ENCODE measurements at regions not wholly inside any gene's neighbourhood (a gene's known extent, or its start where the extent isn't known, plus 50 kb on each side); places are given as distances from the start of the nearest gene placed in this dataset.

DNA sequence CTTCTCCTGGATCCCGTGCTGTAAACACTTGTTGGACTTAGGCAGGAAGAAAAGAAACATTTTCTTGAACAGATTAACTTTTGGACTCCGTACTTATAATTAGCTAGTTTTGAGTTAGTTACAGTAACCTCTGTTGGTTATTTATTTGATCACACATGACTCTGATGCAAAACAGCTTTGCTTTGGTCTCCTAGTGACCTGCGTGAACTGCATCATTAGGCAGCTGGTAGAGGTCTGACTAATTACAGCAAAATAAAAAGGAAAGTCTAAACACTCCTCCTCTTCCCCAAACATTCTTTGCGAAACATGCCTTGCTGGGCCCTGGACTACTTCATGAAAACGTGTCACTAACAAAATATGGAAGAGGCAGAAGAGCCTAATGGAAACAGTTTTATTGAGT is 61.1 kb upstream of the ZFP64 start:
- H3K9me3 ChIP-seq (ENCODE audit: control insufficient read depth, low read length): no peaks in the 10 kb centered on the region
- H3K4me1 ChIP-seq (ENCODE audit: control insufficient read depth, insufficient read depth, low read length, poor library complexity, severe bottlenecking): no peaks in the 10 kb centered on the region
- DNase-seq: no peak
- H3K36me3 ChIP-seq (ENCODE audit: control insufficient read depth, insufficient read depth, low read length): no peaks in the 10 kb centered on the region
- H3K27ac ChIP-seq (ENCODE audit: insufficient read depth, low read length, poor library complexity, severe bottlenecking): no peak overlapping the region
- H3K27me3 ChIP-seq (replicated peaks; ENCODE audit: control insufficient read depth, insufficient read depth, low read length, poor library complexity, severe bottlenecking): no peaks in the 10 kb centered on the region
- H3K4me3 ChIP-seq (ENCODE audit: insufficient read depth, low read depth, low read length, poor library complexity, severe bottlenecking): no peak overlapping the region

GRCh38 chr20:52251827-52252226 is 60.2 kb upstream of the ZFP64 start:
- H3K27me3 ChIP-seq (replicated peaks; ENCODE audit: control insufficient read depth, insufficient read depth, low read length, poor library complexity, severe bottlenecking): no peaks in the 10 kb centered on the region
- H3K4me1 ChIP-seq (ENCODE audit: control insufficient read depth, insufficient read depth, low read length, poor library complexity, severe bottlenecking): no peaks in the 10 kb centered on the region
- H3K36me3 ChIP-seq (ENCODE audit: control insufficient read depth, insufficient read depth, low read length): no peaks in the 10 kb centered on the region
- H3K27ac ChIP-seq (ENCODE audit: insufficient read depth, low read length, poor library complexity, severe bottlenecking): no peak overlapping the region
- no peaks in the 10 kb centered on the region for H3K9me3 ChIP-seq (ENCODE audit: control insufficient read depth, low read length)
- no peak overlapping the region for H3K4me3 ChIP-seq (ENCODE audit: insufficient read depth, low read depth, low read length, poor library complexity, severe bottlenecking)
- no peak for DNase-seq

DNA sequence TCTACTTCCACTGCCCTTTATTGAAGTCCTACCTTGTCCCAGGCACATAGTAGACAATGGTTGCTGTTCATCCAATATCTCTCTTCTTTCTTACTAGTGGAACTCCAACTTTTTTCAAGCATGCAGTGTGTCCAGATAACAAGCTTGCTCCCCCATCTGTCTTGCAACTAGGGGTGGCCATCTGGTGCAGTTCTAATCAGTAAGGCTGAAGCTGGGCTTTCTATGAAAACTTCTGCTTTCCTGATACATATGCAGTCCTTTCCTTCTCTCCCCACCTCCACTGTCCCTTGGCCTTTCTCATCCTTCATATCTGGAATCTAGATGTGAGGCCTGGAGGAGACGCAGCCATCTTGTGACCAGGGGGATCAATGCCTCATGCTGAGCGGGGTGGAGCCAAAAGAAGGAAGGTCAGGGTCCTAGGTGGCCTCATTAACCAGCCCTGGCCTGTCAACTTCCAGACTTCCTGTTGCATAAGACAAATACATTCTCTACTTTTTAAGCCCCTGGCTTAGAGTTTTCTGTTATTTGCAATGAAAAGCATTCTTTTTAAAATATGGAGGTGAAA is 59.6 kb upstream of the ZFP64 start:
- Histone ChIP-seq H3K36me3 (ENCODE audit: control insufficient read depth, insufficient read depth, low read length) (no peaks in the 10 kb centered on the region), H3K27me3 (replicated peaks; ENCODE audit: control insufficient read depth, insufficient read depth, low read length, poor library complexity, severe bottlenecking) (no peaks in the 10 kb centered on the region), H3K27ac (ENCODE audit: insufficient read depth, low read length, poor library complexity, severe bottlenecking) (no peak overlapping the region), H3K4me3 (ENCODE audit: insufficient read depth, low read depth, low read length, poor library complexity, severe bottlenecking) (no peak overlapping the region), H3K9me3 (ENCODE audit: control insufficient read depth, low read length) (no peaks in the 10 kb centered on the region), H3K4me1 (ENCODE audit: control insufficient read depth, insufficient read depth, low read length, poor library complexity, severe bottlenecking) (no peaks in the 10 kb centered on the region)
- DNase-seq: no peak

- no peak for DNase-seq
- Histone ChIP-seq H3K27me3 (replicated peaks; ENCODE audit: control insufficient read depth, insufficient read depth, low read length, poor library complexity, severe bottlenecking) (no peaks in the 10 kb centered on the region), H3K27ac (ENCODE audit: insufficient read depth, low read length, poor library complexity, severe bottlenecking) (no peak overlapping the region), H3K4me1 (ENCODE audit: control insufficient read depth, insufficient read depth, low read length, poor library complexity, severe bottlenecking) (no peaks in the 10 kb centered on the region), H3K36me3 (ENCODE audit: control insufficient read depth, insufficient read depth, low read length) (no peaks in the 10 kb centered on the region), H3K4me3 (ENCODE audit: insufficient read depth, low read depth, low read length, poor library complexity, severe bottlenecking) (no peak overlapping the region), H3K9me3 (ENCODE audit: control insufficient read depth, low read length) (no peaks in the 10 kb centered on the region)
These were observed 56.0 kb upstream of the ZFP64 start for GRCh38 chr20:52247548-52247947.

GRCh38 chr20:52246366-52246765 is 54.8 kb upstream of the ZFP64 start:
- H3K4me1 ChIP-seq (ENCODE audit: control insufficient read depth, insufficient read depth, low read length, poor library complexity, severe bottlenecking): no peaks in the 10 kb centered on the region
- no peak for DNase-seq
- no peaks in the 10 kb centered on the region for H3K9me3 ChIP-seq (ENCODE audit: control insufficient read depth, low read length)
- H3K36me3 ChIP-seq (ENCODE audit: control insufficient read depth, insufficient read depth, low read length): no peaks in the 10 kb centered on the region
- no peaks in the 10 kb centered on the region for H3K27me3 ChIP-seq (replicated peaks; ENCODE audit: control insufficient read depth, insufficient read depth, low read length, poor library complexity, severe bottlenecking)
- no peak overlapping the region for H3K27ac ChIP-seq (ENCODE audit: insufficient read depth, low read length, poor library complexity, severe bottlenecking)
- H3K4me3 ChIP-seq (ENCODE audit: insufficient read depth, low read depth, low read length, poor library complexity, severe bottlenecking): no peak overlapping the region

GRCh38 chr20:52244702-52245101 is 53.1 kb upstream of the ZFP64 start:
- no peaks in the 10 kb centered on the region for H3K9me3 ChIP-seq (ENCODE audit: control insufficient read depth, low read length)
- no peaks in the 10 kb centered on the region for H3K27me3 ChIP-seq (replicated peaks; ENCODE audit: control insufficient read depth, insufficient read depth, low read length, poor library complexity, severe bottlenecking)
- no peak overlapping the region for H3K4me3 ChIP-seq (ENCODE audit: insufficient read depth, low read depth, low read length, poor library complexity, severe bottlenecking)
- no peaks in the 10 kb centered on the region for H3K4me1 ChIP-seq (ENCODE audit: control insufficient read depth, insufficient read depth, low read length, poor library complexity, severe bottlenecking)
- DNase-seq: no peak
- H3K36me3 ChIP-seq (ENCODE audit: control insufficient read depth, insufficient read depth, low read length): no peaks in the 10 kb centered on the region
- no peak overlapping the region for H3K27ac ChIP-seq (ENCODE audit: insufficient read depth, low read length, poor library complexity, severe bottlenecking)

- Histone ChIP-seq H3K27me3 (replicated peaks; ENCODE audit: control insufficient read depth, insufficient read depth, low read length, poor library complexity, severe bottlenecking) (no peaks in the 10 kb centered on the region), H3K4me1 (ENCODE audit: control insufficient read depth, insufficient read depth, low read length, poor library complexity, severe bottlenecking) (no peaks in the 10 kb centered on the region), H3K27ac (ENCODE audit: insufficient read depth, low read length, poor library complexity, severe bottlenecking) (no peak overlapping the region), H3K9me3 (ENCODE audit: control insufficient read depth, low read length) (no peaks in the 10 kb centered on the region), H3K36me3 (ENCODE audit: control insufficient read depth, insufficient read depth, low read length) (no peaks in the 10 kb centered on the region), H3K4me3 (ENCODE audit: insufficient read depth, low read depth, low read length, poor library complexity, severe bottlenecking) (no peak overlapping the region)
- no peak for DNase-seq
These were observed 51.0 kb upstream of the ZFP64 start for GRCh38 chr20:52242237-52243230.
